ENCODE measurements at regions not wholly inside any gene's neighbourhood (a gene's known extent, or its start where the extent isn't known, plus 50 kb on each side); places are given as distances from the start of the nearest gene placed in this dataset.

- DNase-seq (ENCODE audit: extremely low read depth, low read depth), result no peak
These were observed 153.5 kb downstream of the RBFOX3 start for GRCh38 chr17:79457376-79457775.

- no peak for DNase-seq (ENCODE audit: extremely low read depth, low read depth)
These were observed 155.2 kb downstream of the RBFOX3 start for GRCh38 chr17:79455636-79456035.

- no peak for DNase-seq (ENCODE audit: extremely low read depth, low read depth)
These were observed 156.0 kb downstream of the RBFOX3 start for GRCh38 chr17:79454826-79455225.

- DNase-seq (ENCODE audit: extremely low read depth, low read depth), result no peak
These were observed 157.4 kb downstream of the RBFOX3 start for GRCh38 chr17:79453481-79453880.

GRCh38 chr17:79452706-79453105 lies 158.1 kb downstream of the RBFOX3 start:
- DNase-seq (ENCODE audit: extremely low read depth, low read depth), result no peak

- DNase-seq (ENCODE audit: extremely low read depth, low read depth), result no peak
These were observed 159.7 kb downstream of the RBFOX3 start for GRCh38 chr17:79451167-79451566.

GRCh38 chr17:79446399-79447009 lies 164.3 kb downstream of the RBFOX3 start:
- no peak for DNase-seq (ENCODE audit: extremely low read depth, low read depth)

- DNase-seq (ENCODE audit: extremely low read depth, low read depth), result no peak
These were observed 166.7 kb downstream of the RBFOX3 start for GRCh38 chr17:79444198-79444597.

- no peak for DNase-seq (ENCODE audit: extremely low read depth, low read depth)
These were observed 167.8 kb downstream of the RBFOX3 start for GRCh38 chr17:79443026-79443425.

- no peak for DNase-seq (ENCODE audit: extremely low read depth, low read depth)
These were observed 169.3 kb downstream of the RBFOX3 start for GRCh38 chr17:79441356-79442160.

- DNase-seq (ENCODE audit: extremely low read depth, low read depth), result no peak
These were observed 170.6 kb downstream of the RBFOX3 start for GRCh38 chr17:79440251-79440650.

- no peak for DNase-seq (ENCODE audit: extremely low read depth, low read depth)
These were observed 171.4 kb downstream of the RBFOX3 start for GRCh38 chr17:79439493-79439892.

GRCh38 chr17:79438546-79439334 lies 172.1 kb downstream of the RBFOX3 start:
- no peak for DNase-seq (ENCODE audit: extremely low read depth, low read depth)

- DNase-seq (ENCODE audit: extremely low read depth, low read depth), result no peak
These were observed 172.8 kb downstream of the RBFOX3 start for GRCh38 chr17:79438058-79438457.

- DNase-seq (ENCODE audit: extremely low read depth, low read depth), result no peak
These were observed 173.8 kb downstream of the RBFOX3 start for GRCh38 chr17:79437081-79437480.

- DNase-seq (ENCODE audit: extremely low read depth, low read depth), result no peak
These were observed 174.9 kb downstream of the RBFOX3 start for GRCh38 chr17:79435962-79436361.

- no peak for DNase-seq (ENCODE audit: extremely low read depth, low read depth)
These were observed 175.6 kb downstream of the RBFOX3 start for GRCh38 chr17:79435296-79435695.

GRCh38 chr17:79434215-79434614 lies 176.6 kb downstream of the RBFOX3 start:
- no peak for DNase-seq (ENCODE audit: extremely low read depth, low read depth)

- no peak for DNase-seq (ENCODE audit: extremely low read depth, low read depth)
These were observed 177.5 kb downstream of the RBFOX3 start for GRCh38 chr17:79433379-79433778.

- no peak for DNase-seq (ENCODE audit: extremely low read depth, low read depth)
These were observed 179.7 kb downstream of the RBFOX3 start for GRCh38 chr17:79431175-79431574.

- DNase-seq (ENCODE audit: extremely low read depth, low read depth), result no peak
These were observed 180.9 kb downstream of the RBFOX3 start for GRCh38 chr17:79429864-79430494.
